HEK293 (cell line): ENCODE measurements at regions not wholly inside any gene's neighbourhood (a gene's known extent, or its start where the extent isn't known, plus 50 kb on each side); places are given as distances from the start of the nearest gene placed in this dataset.

Source experiments
- KLF16 ChIP-seq: fragments of 450-650 bp; formaldehyde crosslinking; IDR thresholded peaks from 2 replicates; pipeline ENCODE4 v1.5.1; 2017; ENCODE audit warnings: missing biosample characterization, missing genetic modification characterization
- ZNF585B ChIP-seq: fragments of 450-650 bp; formaldehyde crosslinking; IDR thresholded peaks from 2 replicates; pipeline ENCODE4 v1.5.1; 2016; ENCODE audit warnings: missing biosample characterization, missing genetic modification characterization
- TF ChIP-seq, protein P1 (sequence below): fragments of 450-650 bp; formaldehyde crosslinking; IDR thresholded peaks from 2 replicates; pipeline ENCODE4 v1.5.1; 2017; ENCODE audit warnings: missing biosample characterization, missing genetic modification characterization
- TF ChIP-seq, protein P2 (sequence below): fragments of 450-650 bp; formaldehyde crosslinking; IDR thresholded peaks from 2 replicates; pipeline ENCODE4 v1.5.1; 2016; ENCODE audit warnings: missing biosample characterization, missing genetic modification characterization

DNA sequence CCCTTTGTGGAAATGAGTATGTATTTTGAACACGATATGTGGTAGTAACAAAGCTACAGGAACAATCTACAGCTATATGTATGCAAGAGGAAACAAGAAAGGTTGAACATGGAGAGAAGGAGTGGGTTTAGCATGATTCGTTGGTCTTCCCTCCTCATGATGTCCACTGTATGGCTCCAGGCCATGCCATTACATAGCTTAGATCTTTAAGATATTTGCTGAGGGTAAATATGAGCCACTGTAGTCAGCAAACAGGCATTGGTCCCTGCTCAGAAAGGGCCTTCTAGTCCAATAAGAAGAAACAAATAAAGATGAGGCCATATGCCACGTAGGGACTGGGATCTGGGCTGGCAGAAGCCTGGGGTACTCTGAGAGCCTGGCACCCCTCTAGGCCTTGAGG, 543.2 kb upstream of the SGCD start:
- TF ChIP-seq, protein P1, sequence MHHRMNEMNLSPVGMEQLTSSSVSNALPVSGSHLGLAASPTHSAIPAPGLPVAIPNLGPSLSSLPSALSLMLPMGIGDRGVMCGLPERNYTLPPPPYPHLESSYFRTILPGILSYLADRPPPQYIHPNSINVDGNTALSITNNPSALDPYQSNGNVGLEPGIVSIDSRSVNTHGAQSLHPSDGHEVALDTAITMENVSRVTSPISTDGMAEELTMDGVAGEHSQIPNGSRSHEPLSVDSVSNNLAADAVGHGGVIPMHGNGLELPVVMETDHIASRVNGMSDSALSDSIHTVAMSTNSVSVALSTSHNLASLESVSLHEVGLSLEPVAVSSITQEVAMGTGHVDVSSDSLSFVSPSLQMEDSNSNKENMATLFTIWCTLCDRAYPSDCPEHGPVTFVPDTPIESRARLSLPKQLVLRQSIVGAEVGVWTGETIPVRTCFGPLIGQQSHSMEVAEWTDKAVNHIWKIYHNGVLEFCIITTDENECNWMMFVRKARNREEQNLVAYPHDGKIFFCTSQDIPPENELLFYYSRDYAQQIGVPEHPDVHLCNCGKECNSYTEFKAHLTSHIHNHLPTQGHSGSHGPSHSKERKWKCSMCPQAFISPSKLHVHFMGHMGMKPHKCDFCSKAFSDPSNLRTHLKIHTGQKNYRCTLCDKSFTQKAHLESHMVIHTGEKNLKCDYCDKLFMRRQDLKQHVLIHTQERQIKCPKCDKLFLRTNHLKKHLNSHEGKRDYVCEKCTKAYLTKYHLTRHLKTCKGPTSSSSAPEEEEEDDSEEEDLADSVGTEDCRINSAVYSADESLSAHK: no peak
- TF ChIP-seq, protein P2, sequence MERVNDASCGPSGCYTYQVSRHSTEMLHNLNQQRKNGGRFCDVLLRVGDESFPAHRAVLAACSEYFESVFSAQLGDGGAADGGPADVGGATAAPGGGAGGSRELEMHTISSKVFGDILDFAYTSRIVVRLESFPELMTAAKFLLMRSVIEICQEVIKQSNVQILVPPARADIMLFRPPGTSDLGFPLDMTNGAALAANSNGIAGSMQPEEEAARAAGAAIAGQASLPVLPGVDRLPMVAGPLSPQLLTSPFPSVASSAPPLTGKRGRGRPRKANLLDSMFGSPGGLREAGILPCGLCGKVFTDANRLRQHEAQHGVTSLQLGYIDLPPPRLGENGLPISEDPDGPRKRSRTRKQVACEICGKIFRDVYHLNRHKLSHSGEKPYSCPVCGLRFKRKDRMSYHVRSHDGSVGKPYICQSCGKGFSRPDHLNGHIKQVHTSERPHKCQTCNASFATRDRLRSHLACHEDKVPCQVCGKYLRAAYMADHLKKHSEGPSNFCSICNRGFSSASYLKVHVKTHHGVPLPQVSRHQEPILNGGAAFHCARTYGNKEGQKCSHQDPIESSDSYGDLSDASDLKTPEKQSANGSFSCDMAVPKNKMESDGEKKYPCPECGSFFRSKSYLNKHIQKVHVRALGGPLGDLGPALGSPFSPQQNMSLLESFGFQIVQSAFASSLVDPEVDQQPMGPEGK (tag by site-specific recombination): no peak
- no peak for TF ChIP-seq KLF16 (tag by site-specific recombination)
- no peak for TF ChIP-seq ZNF585B
